ENCODE measurements at regions not wholly inside any gene's neighbourhood (a gene's known extent, or its start where the extent isn't known, plus 50 kb on each side); places are given as distances from the start of the nearest gene placed in this dataset.

- no peak overlapping the region for H2BK15ac ChIP-seq (ENCODE audit: low read depth, low read length)
- H3K27ac ChIP-seq (ENCODE audit: insufficient read length, low read depth, low read length): no peak overlapping the region
- H3K79me2 ChIP-seq (ENCODE audit: insufficient read depth, low read length): no peaks in the 10 kb centered on the region
- DNase-seq: no peak
- WGBS (ENCODE audit: extremely low coverage, insufficient read length, low lambda C conversion rate): no CpG with 5 or more reads among the region's 3 CpGs
- no peaks in the 10 kb centered on the region for H3K79me1 ChIP-seq (ENCODE audit: insufficient read depth, low read depth, low read length, poor library complexity, severe bottlenecking)
- no peak overlapping the region for H4K8ac ChIP-seq (replicated peaks; ENCODE audit: insufficient read length, low read depth, low read length)
- Mint-ChIP-seq H3K9me3 (peaks cover 15 to 18% of the 10 kb centered on the region in 2 experiments), H3K4me1 (peaks cover 3 to 8% of the 10 kb centered on the region in 2 experiments; a peak in 3 of 4 replicates), H3K36me3 (ENCODE audit: insufficient read depth in 1 of 3, low read depth in 3 of 3) (peaks cover 0 to 21% (median 15%) of the 10 kb centered on the region in 3 experiments; a peak in 6 of 7 replicates), H3K27ac (no peak overlapping the region), H3K27me3 (ENCODE audit: low read depth) (no peaks in the 10 kb centered on the region; the same call in 1 of the 2 replicates), H3K4me3 (no peak overlapping the region)
- no peak overlapping the region for H3K18ac ChIP-seq (ENCODE audit: insufficient read length, low read depth, low read length)
- no peak overlapping the region for H3K23ac ChIP-seq (ENCODE audit: insufficient read length, low read depth, low read length)
- H4K91ac ChIP-seq (ENCODE audit: insufficient read length, low read depth, low read length): no peak overlapping the region
- peaks cover 12% of the 10 kb centered on the region for H3K9me3 ChIP-seq (ENCODE audit: control insufficient read depth, low read depth, low read length)
- H2BK12ac ChIP-seq (ENCODE audit: insufficient read length, low read depth, low read length): no peak overlapping the region
- H2AK5ac ChIP-seq (ENCODE audit: insufficient read length, low read length): no peak overlapping the region
- no peak overlapping the region for H2AFZ ChIP-seq (ENCODE audit: low read length)
- no peak for TF ChIP-seq CTCF (conservative IDR thresholded peaks at IDR 0.05)
- H4K5ac ChIP-seq (ENCODE audit: insufficient read length, low read depth, low read length): no peak overlapping the region
- no peaks in the 10 kb centered on the region for H3K4me1 ChIP-seq (ENCODE audit: insufficient read depth, low read length)
- no peaks in the 10 kb centered on the region for H3K27me3 ChIP-seq (ENCODE audit: insufficient read depth, low read length)
- H3K9ac ChIP-seq (ENCODE audit: extremely low read depth, insufficient read length, low read length): no peak overlapping the region
- H3K4ac ChIP-seq (ENCODE audit: low read depth, low read length): no peak overlapping the region
- no peak overlapping the region for H3K56ac ChIP-seq (ENCODE audit: insufficient read length, low read depth, low read length)
- H3K23me2 ChIP-seq (ENCODE audit: insufficient read length, low read depth, low read length, poor library complexity, severe bottlenecking): no peaks in the 10 kb centered on the region
- H3K14ac ChIP-seq (ENCODE audit: insufficient read depth, low read length): no peak overlapping the region
- no peak overlapping the region for H2BK120ac ChIP-seq (ENCODE audit: low read depth, low read length, poor library complexity, severe bottlenecking)
- H3T11ph ChIP-seq (ENCODE audit: low read length): no peak overlapping the region
- no peak overlapping the region for H3K4me2 ChIP-seq (ENCODE audit: insufficient read depth, insufficient read length, low read length)
- no peak overlapping the region for H2BK5ac ChIP-seq (ENCODE audit: insufficient read length, low read length)
- no peaks in the 10 kb centered on the region for H4K20me1 ChIP-seq (ENCODE audit: control insufficient read depth, insufficient read depth, insufficient read length)
- no peak overlapping the region for H2BK20ac ChIP-seq (ENCODE audit: low read depth, low read length, poor library complexity, severe bottlenecking)
Observed at GRCh38 chr18:56460581-56460980, 177.8 kb downstream of the TXNL1 start.
